AG08396 (cell line): ENCODE measurements at regions not wholly inside any gene's neighbourhood (a gene's known extent, or its start where the extent isn't known, plus 50 kb on each side); places are given as distances from the start of the nearest gene placed in this dataset.

ENCODE experiments used
- DNase-seq: peaks from one replicate; pipeline ENCODE4 v3.0.0; 2012; ENCODE audit warnings: low spot score, mixed read lengths

GRCh38 chr14:99347561-99347960 is 75.6 kb upstream of the BCL11B start:
- DNase-seq = no peak

GRCh38 chr14:99346470-99347080 is 74.6 kb upstream of the BCL11B start:
- DNase-seq = no peak

GRCh38 chr14:99345472-99345871 is 73.5 kb upstream of the BCL11B start:
- no peak for DNase-seq

GRCh38 chr14:99344051-99344758 is 72.2 kb upstream of the BCL11B start:
- no peak for DNase-seq

GRCh38 chr14:99342906-99343305 is 70.9 kb upstream of the BCL11B start:
- DNase-seq = no peak

GRCh38 chr14:99342204-99342603 is 70.2 kb upstream of the BCL11B start:
- no peak for DNase-seq

GRCh38 chr14:99339551-99339950 is 67.6 kb upstream of the BCL11B start:
- DNase-seq = no peak

GRCh38 chr14:99338313-99338712 is 66.3 kb upstream of the BCL11B start:
- no peak for DNase-seq

- DNase-seq = no peak
These were observed 62.0 kb upstream of the BCL11B start for GRCh38 chr14:99333841-99334635.

- DNase-seq = no peak
These were observed 61.2 kb upstream of the BCL11B start for GRCh38 chr14:99333214-99333613.

- no peak for DNase-seq
These were observed 59.8 kb upstream of the BCL11B start for GRCh38 chr14:99331811-99332210.

- DNase-seq = no peak
These were observed 58.6 kb upstream of the BCL11B start for GRCh38 chr14:99330316-99331240.

GRCh38 chr14:99329711-99330315 is 57.8 kb upstream of the BCL11B start:
- DNase-seq = no peak

- no peak for DNase-seq
These were observed 55.7 kb upstream of the BCL11B start for GRCh38 chr14:99327458-99328250.

- DNase-seq = no peak
These were observed 55.1 kb upstream of the BCL11B start for GRCh38 chr14:99327050-99327449.

GRCh38 chr14:99326041-99326710 is 54.2 kb upstream of the BCL11B start:
- no peak for DNase-seq

GRCh38 chr14:99325591-99325990 is 53.6 kb upstream of the BCL11B start:
- DNase-seq = no peak

GRCh38 chr14:99325016-99325415 is 53.0 kb upstream of the BCL11B start:
- no peak for DNase-seq

GRCh38 chr14:99324291-99324690 is 52.3 kb upstream of the BCL11B start:
- DNase-seq = no peak

- no peak for DNase-seq
These were observed 51.7 kb upstream of the BCL11B start for GRCh38 chr14:99323603-99324185.
